Stomach (tissue), 4 donors: ENCODE measurements at regions not wholly inside any gene's neighbourhood (a gene's known extent, or its start where the extent isn't known, plus 50 kb on each side); places are given as distances from the start of the nearest gene placed in this dataset.

Experiments used
- EP300 ChIP-seq: sonication (generic); formaldehyde crosslinking; IDR thresholded peaks from one replicate; pipeline ENCODE4 v1.6.1; 2017; ENCODE audit warnings: antibody characterized with exemption
- POLR2A ChIP-seq, 4 donors: fragments of 450-650 bp; IDR thresholded peaks; one replicate each; pipeline ENCODE4 v1.6.1; 2016; ENCODE audit warnings: antibody characterized with exemption in 4 of 4, control low read depth in 2 of 4, mild to moderate bottlenecking in 1 of 4, moderate library complexity in 1 of 4
- TF ChIP-seq, protein P1 (sequence below), 7 experiments: fragments of 450-650 bp in 4 of 7; fragments of 200-600 bp in 3 of 7; sonication (generic) in 3 of 7; IDR thresholded peaks; one replicate each; pipeline ENCODE4 v1.5.1; 2016 to 2019; ENCODE audit warnings: antibody characterized with exemption in 7 of 7, control low read depth in 2 of 7, mild to moderate bottlenecking in 1 of 7

- TF ChIP-seq POLR2A (IDR thresholded peaks at IDR 0.05) (no peak), EP300 (no peak)
- TF ChIP-seq, protein P1, sequence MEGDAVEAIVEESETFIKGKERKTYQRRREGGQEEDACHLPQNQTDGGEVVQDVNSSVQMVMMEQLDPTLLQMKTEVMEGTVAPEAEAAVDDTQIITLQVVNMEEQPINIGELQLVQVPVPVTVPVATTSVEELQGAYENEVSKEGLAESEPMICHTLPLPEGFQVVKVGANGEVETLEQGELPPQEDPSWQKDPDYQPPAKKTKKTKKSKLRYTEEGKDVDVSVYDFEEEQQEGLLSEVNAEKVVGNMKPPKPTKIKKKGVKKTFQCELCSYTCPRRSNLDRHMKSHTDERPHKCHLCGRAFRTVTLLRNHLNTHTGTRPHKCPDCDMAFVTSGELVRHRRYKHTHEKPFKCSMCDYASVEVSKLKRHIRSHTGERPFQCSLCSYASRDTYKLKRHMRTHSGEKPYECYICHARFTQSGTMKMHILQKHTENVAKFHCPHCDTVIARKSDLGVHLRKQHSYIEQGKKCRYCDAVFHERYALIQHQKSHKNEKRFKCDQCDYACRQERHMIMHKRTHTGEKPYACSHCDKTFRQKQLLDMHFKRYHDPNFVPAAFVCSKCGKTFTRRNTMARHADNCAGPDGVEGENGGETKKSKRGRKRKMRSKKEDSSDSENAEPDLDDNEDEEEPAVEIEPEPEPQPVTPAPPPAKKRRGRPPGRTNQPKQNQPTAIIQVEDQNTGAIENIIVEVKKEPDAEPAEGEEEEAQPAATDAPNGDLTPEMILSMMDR (IDR thresholded peaks at IDR 0.05) = no peak
Observed at GRCh38 chr10:130729876-130730275, 581.6 kb downstream of the TCERG1L start.
